ENCODE measurements at regions not wholly inside any gene's neighbourhood (a gene's known extent, or its start where the extent isn't known, plus 50 kb on each side); places are given as distances from the start of the nearest gene placed in this dataset.

- H3K27ac ChIP-seq = no peak overlapping the region
- no peaks in the 10 kb centered on the region for H3K4me1 ChIP-seq (replicated peaks in 1 of 2)
- 9 to 93% (median 56%) methylated on average over 1 to 2 of the region's 2 CpGs; no CpG with 5 or more reads in 1 of the 10 experiments for WGBS, 10 experiments
- in situ Hi-C loops (cut with MboI; ENCODE audit: low pct_unique_long_range_greater_than_20kb in 2 of 9, low sequenced_read_pairs in 9 of 9, unreplicated experiment in 9 of 9) = loop anchor here in 2 of 9 experiments (25.0 kb wide), 2 partner anchors 430 to 620 kb away; no protein-coding TSS in a partner anchor
- no peak overlapping the region for H3K4me3 ChIP-seq
- no peak for ATAC-seq (replicated peaks in 6 of 8)
These were observed 154.1 kb upstream of the TMEM106B start for GRCh38 chr7:12056977-12057376.

- Histone ChIP-seq H3K4me3 (no peak overlapping the region), H3K27ac (no peak overlapping the region), H3K4me1 (replicated peaks in 1 of 2) (no peaks in the 10 kb centered on the region)
- in situ Hi-C loops (cut with MboI; ENCODE audit: low pct_unique_long_range_greater_than_20kb in 2 of 9, low sequenced_read_pairs in 9 of 9, unreplicated experiment in 9 of 9) = loop anchor here in 4 of 9 experiments (10.0 to 25.0 kb wide), 3 partner anchors 263 to 625 kb away; no protein-coding TSS in a partner anchor
- ATAC-seq (replicated peaks in 6 of 8) = no peak
These were observed 149.0 kb upstream of the TMEM106B start for GRCh38 chr7:12062062-12062461.

GRCh38 chr7:12064586-12065127 is 146.4 kb upstream of the TMEM106B start:
- Histone ChIP-seq H3K4me3 (no peak overlapping the region), H3K4me1 (replicated peaks in 1 of 2) (no peaks in the 10 kb centered on the region), H3K27ac (no peak overlapping the region)
- peak in 4 of 8 experiments; percentile 25 to 87 (median 72) for ATAC-seq (replicated peaks in 6 of 8)
- in situ Hi-C loops (cut with MboI; ENCODE audit: low pct_unique_long_range_greater_than_20kb in 2 of 9, low sequenced_read_pairs in 9 of 9, unreplicated experiment in 9 of 9) = loop anchor here in 4 of 9 experiments (10.0 to 25.0 kb wide), 3 partner anchors 260 to 627 kb away; no protein-coding TSS in a partner anchor
- 0 to 100% (median 27%) methylated on average over 1 of the region's 1 CpG; no CpG with 5 or more reads in 2 of the 10 experiments for WGBS, 10 experiments

- H3K4me1 ChIP-seq (replicated peaks in 1 of 2) = no peaks in the 10 kb centered on the region
- no peak overlapping the region for H3K27ac ChIP-seq
- H3K4me3 ChIP-seq = no peak overlapping the region
- in situ Hi-C loops (cut with MboI; ENCODE audit: low pct_unique_long_range_greater_than_20kb in 2 of 9, low sequenced_read_pairs in 9 of 9, unreplicated experiment in 9 of 9) = loop anchor here in 4 of 9 experiments (10.0 to 25.0 kb wide), 3 partner anchors 259 to 629 kb away; no protein-coding TSS in a partner anchor
- WGBS, 10 experiments = 60 to 95% (median 80%) methylated on average over 2 to 4 of the region's 4 CpGs; no CpG with 5 or more reads in 1 of the 10 experiments
- ATAC-seq (replicated peaks in 6 of 8) = no peak
These were observed 145.1 kb upstream of the TMEM106B start for GRCh38 chr7:12066004-12066403.

- in situ Hi-C loops (cut with MboI; ENCODE audit: low pct_unique_long_range_greater_than_20kb in 2 of 9, low sequenced_read_pairs in 9 of 9, unreplicated experiment in 9 of 9) = loop anchor here in 4 of 9 experiments (10.0 to 25.0 kb wide), 3 partner anchors 258 to 629 kb away; no protein-coding TSS in a partner anchor
- 23 to 87% (median 62%) methylated on average over 1 to 2 of the region's 2 CpGs; no CpG with 5 or more reads in 2 of the 10 experiments for WGBS, 10 experiments
- ATAC-seq (replicated peaks in 6 of 8) = no peak
- Histone ChIP-seq H3K4me3 (no peak overlapping the region), H3K4me1 (replicated peaks in 1 of 2) (no peaks in the 10 kb centered on the region), H3K27ac (no peak overlapping the region)
These were observed 144.6 kb upstream of the TMEM106B start for GRCh38 chr7:12066521-12066920.

GRCh38 chr7:12067156-12067831 is 143.8 kb upstream of the TMEM106B start:
- WGBS, 10 experiments = 38 to 100% (median 67%) methylated on average over 2 to 5 of the region's 13 CpGs; no CpG with 5 or more reads in 3 of the 10 experiments
- no peaks in the 10 kb centered on the region for H3K4me1 ChIP-seq (replicated peaks in 1 of 2)
- in situ Hi-C loops (cut with MboI; ENCODE audit: low pct_unique_long_range_greater_than_20kb in 2 of 9, low sequenced_read_pairs in 9 of 9, unreplicated experiment in 9 of 9) = loop anchor here in 4 of 9 experiments (10.0 to 25.0 kb wide), 3 partner anchors 258 to 630 kb away; no protein-coding TSS in a partner anchor
- no peak overlapping the region for H3K4me3 ChIP-seq
- H3K27ac ChIP-seq = no peak overlapping the region
- peak in 5 of 8 experiments; percentile 46 to 92 (median 76) for ATAC-seq (replicated peaks in 6 of 8)

- 18 to 100% (median 36%) methylated on average over 1 of the region's 1 CpG; no CpG with 5 or more reads in 3 of the 10 experiments for WGBS, 10 experiments
- Histone ChIP-seq H3K27ac (no peak overlapping the region), H3K4me3 (no peak overlapping the region), H3K4me1 (replicated peaks in 1 of 2) (no peaks in the 10 kb centered on the region)
- in situ Hi-C loops (cut with MboI; ENCODE audit: low pct_unique_long_range_greater_than_20kb in 2 of 9, low sequenced_read_pairs in 9 of 9, unreplicated experiment in 9 of 9) = loop anchor here in 4 of 9 experiments (10.0 to 25.0 kb wide), 3 partner anchors 255 to 632 kb away; no protein-coding TSS in a partner anchor
- no peak for ATAC-seq (replicated peaks in 6 of 8)
These were observed 141.3 kb upstream of the TMEM106B start for GRCh38 chr7:12069757-12070156.

GRCh38 chr7:12074889-12075288 is 136.2 kb upstream of the TMEM106B start:
- Histone ChIP-seq H3K27ac (no peak overlapping the region), H3K4me1 (replicated peaks in 1 of 2) (no peaks in the 10 kb centered on the region), H3K4me3 (no peak overlapping the region)
- in situ Hi-C loops (cut with MboI; ENCODE audit: low pct_unique_long_range_greater_than_20kb in 2 of 9, low sequenced_read_pairs in 9 of 9, unreplicated experiment in 9 of 9) = loop anchor here in 2 of 9 experiments (25.0 kb wide), 2 partner anchors 412 to 638 kb away; no protein-coding TSS in a partner anchor
- no peak for ATAC-seq (replicated peaks in 6 of 8)
- WGBS, 10 experiments = 17 to 100% (median 29%) methylated on average over 1 of the region's 1 CpG; no CpG with 5 or more reads in 5 of the 10 experiments

GRCh38 chr7:12080006-12080405 is 131.1 kb upstream of the TMEM106B start:
- WGBS, 10 experiments = 8 to 100% (median 47%) methylated on average over 1 to 3 of the region's 3 CpGs; no CpG with 5 or more reads in 2 of the 10 experiments
- Histone ChIP-seq H3K27ac (no peak overlapping the region), H3K4me1 (replicated peaks in 1 of 2) (no peaks in the 10 kb centered on the region), H3K4me3 (no peak overlapping the region)
- no peak for ATAC-seq (replicated peaks in 6 of 8)
- in situ Hi-C loops (cut with MboI; ENCODE audit: low pct_unique_long_range_greater_than_20kb in 2 of 9, low sequenced_read_pairs in 9 of 9, unreplicated experiment in 9 of 9) = no loop called here

GRCh38 chr7:12085516-12085915 is 125.6 kb upstream of the TMEM106B start:
- no peak overlapping the region for H3K27ac ChIP-seq
- in situ Hi-C loops (cut with MboI; ENCODE audit: low pct_unique_long_range_greater_than_20kb in 2 of 9, low sequenced_read_pairs in 9 of 9, unreplicated experiment in 9 of 9) = no loop called here
- H3K4me3 ChIP-seq = no peak overlapping the region
- H3K4me1 ChIP-seq (replicated peaks in 1 of 2) = no peaks in the 10 kb centered on the region
- no peak for ATAC-seq (replicated peaks in 6 of 8)
- WGBS, 10 experiments = 0 to 100% (median 53%) methylated on average over 1 of the region's 1 CpG; no CpG with 5 or more reads in 4 of the 10 experiments

GRCh38 chr7:12089951-12090756 is 120.9 kb upstream of the TMEM106B start:
- H3K4me3 ChIP-seq = no peak overlapping the region
- no peak for ATAC-seq (replicated peaks in 6 of 8)
- H3K27ac ChIP-seq = no peak overlapping the region
- in situ Hi-C loops (cut with MboI; ENCODE audit: low pct_unique_long_range_greater_than_20kb in 2 of 9, low sequenced_read_pairs in 9 of 9, unreplicated experiment in 9 of 9) = no loop called here
- H3K4me1 ChIP-seq (replicated peaks in 1 of 2) = no peaks in the 10 kb centered on the region
- 20 to 96% (median 83%) methylated on average over 1 to 7 of the region's 9 CpGs; no CpG with 5 or more reads in 2 of the 10 experiments for WGBS, 10 experiments

GRCh38 chr7:12090757-12091221 is 120.3 kb upstream of the TMEM106B start:
- Histone ChIP-seq H3K4me3 (no peak overlapping the region), H3K27ac (peak overlapping the region in 1 of 2 donors; percentile 45), H3K4me1 (replicated peaks in 1 of 2) (no peaks in the 10 kb centered on the region)
- ATAC-seq (replicated peaks in 6 of 8) = peak in 6 of 8 experiments; percentile 8 to 72 (median 26)
- in situ Hi-C loops (cut with MboI; ENCODE audit: low pct_unique_long_range_greater_than_20kb in 2 of 9, low sequenced_read_pairs in 9 of 9, unreplicated experiment in 9 of 9) = no loop called here
- 7 to 100% (median 80%) methylated on average over 1 to 3 of the region's 5 CpGs; no CpG with 5 or more reads in 5 of the 10 experiments for WGBS, 10 experiments

Data from motor neuron (in vitro differentiated cells).